CD4-positive, alpha-beta T cell treated with Interferon alpha-2 for 1 hour (primary cell): ENCODE measurements at regions not wholly inside any gene's neighbourhood (a gene's known extent, or its start where the extent isn't known, plus 50 kb on each side); places are given as distances from the start of the nearest gene placed in this dataset.
A peak's percentile ranks its signal among the peaks of the same experiment; 100 is the strongest.

Experiments
- DNase-seq, 2 donors: peaks; one replicate each; pipeline ENCODE4 v3.0.0-alpha.2; 2020 to 2022

DNA sequence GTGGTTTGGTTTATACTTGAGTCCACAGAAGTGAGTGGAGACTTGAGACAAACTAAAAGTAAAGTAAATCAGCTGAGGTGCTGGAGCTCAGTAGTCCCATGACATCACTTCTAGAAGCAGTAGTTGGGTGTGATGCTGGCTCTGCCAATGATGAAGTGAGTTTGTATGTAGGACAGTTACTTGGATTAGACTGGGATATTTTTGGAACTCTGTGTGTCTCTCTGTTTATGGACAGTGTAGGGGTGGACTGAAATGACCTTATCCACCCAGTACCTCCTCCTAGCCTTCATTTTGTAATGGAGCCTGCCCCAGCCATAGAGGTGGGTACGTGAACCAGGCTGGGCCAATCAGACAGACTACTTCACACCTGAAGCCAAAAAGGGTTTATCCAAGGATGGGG is 52.2 kb downstream of the POLR1D start:
- no peak for DNase-seq

DNA sequence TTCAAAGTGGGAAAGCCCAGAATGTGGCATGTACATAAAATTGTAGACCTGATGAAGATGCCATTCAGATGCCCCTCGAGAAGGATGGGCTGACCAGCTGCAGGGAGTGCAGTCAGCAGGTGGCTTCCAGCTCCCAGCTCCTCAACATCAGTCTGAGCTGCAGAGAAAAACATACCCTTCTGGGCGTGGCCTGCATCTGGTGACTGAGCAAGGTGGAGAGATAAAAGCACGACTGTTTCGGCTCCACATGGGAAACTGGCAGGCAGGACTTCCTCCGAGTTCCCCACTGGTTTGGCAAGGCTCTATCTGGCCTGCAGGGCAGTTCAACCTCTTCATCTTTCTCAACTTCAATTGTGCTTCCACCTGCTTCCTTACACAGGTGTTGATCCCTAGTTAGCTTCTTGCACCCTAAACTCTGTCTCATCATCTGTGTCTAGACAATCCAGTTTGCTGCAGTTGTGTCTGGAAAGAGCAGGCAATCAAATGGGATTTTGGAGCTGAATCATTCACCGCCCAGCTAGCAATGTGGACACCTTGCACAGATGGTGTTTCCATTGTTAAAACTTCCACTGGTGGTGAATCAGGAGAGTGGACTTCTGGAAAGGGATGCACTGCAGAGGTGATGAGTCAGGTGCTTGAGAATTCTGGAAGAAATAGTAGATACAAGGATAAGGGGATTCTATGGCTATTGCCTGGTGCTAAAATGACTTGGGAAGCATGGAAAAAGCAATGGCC is 56.8 kb downstream of the POLR1D start:
- no peak for DNase-seq

DNA sequence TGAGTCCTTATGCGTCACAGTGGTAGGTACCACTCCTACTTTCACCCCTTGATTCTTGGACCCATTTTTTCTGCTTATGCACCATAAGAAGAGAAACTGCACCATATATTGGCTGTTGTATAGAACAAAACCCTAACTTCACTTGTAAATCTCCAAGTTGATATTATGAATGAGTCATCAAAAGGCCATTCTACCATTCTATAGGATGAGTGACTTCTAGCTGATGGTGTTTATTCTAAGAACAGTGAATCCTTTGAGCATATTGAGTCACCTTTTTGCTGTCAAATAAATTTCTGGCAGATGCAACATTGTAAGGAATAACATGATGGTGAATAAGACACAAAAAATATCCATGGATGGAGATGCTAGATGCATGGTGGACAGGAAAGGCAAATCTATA is 57.7 kb downstream of the POLR1D start:
- DNase-seq: no peak

DNA sequence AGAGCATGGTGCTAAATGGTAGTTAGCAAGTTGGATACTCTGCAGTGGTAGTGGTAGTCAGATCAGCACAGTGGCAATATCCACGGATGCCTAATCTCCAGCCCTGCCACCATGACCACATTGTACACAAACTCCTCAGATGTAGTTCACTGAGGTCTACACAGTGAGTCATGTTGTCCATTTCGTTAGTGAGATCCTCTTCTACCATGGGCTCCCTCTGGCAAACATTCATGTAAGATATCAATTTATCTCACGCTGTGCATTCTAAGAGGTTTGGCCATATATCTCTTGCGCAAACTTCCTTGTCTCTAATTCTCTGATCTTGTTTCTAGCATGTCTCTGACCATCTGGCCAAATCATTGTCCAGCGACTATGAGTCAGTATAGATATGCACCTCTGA is 58.2 kb downstream of the POLR1D start:
- no peak for DNase-seq

DNA sequence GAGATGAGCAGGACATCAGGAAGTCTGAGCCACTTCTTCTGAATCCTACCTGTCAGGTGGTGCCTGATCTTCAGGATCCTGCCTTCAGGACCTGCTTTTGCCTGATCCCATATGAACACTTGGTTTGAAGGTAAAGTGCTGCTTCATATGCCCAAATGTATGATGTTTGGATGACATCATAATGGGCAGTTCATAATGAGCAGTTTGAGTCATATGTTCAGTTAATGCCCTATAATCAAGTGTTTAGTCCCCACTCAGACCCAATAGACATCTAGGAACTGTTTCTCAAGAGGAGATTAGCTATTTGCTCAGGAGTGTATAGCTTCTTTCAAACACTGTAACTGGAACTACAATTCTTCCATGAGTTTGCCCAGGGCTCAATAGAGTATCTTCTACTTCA is 58.8 kb downstream of the POLR1D start:
- no peak for DNase-seq

DNA sequence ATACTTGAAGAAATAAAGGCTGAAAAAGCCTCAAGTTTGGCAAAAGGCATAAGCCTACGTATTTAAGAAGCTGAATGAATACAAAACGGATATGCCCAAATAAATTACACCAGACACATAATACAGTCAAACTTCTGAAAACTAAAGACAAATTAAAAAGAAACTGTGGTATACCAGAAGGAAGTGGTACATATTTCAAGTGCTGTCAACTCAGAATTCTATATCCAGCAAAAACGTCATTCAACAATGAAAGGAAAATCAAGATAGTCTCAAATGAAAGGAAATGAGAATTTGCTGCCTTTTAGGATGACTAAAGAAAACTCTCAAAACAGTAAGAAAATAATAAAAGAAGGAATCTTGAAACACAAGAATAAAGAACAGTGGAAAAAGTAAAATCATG is 69.5 kb downstream of the POLR1D start:
- DNase-seq: no peak

DNA sequence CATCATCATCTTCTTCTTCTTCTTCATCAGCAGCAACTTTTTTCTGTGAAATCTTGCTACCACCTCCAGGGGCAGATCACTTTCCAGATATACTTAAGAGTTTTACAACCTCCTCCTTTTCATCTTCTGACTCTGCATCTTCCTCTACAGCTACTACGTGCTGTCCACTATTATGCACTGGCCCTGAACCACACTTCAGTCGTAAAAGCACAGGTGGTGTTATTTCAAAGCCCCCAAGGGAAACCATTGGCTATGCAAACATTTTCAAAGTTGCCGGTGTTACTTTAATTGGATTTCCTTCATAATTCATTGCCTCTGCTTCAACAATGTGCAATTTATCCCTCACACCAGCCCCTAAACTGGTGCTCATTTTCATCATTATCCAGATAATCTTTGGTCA is 75.0 kb downstream of the POLR1D start:
- no peak for DNase-seq

DNA sequence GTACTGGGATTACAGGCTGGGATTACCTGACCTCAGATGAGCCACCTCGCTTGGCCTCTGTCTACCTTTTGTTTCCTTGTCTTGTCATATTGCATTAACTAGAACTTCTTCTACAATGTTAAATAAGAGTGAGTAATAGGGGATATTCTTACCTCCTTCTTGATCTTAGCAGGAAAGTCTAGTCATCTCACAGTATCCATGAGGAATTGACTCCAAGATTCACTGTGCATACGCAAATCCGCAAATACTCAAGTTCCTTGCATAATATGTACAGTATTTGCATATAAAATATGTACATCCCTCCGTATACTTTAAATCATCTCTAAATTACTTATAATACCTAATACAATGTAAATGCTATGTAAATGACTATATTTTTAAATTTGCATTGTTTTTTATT is 78.3 kb downstream of the POLR1D start:
- DNase-seq: no peak

DNA sequence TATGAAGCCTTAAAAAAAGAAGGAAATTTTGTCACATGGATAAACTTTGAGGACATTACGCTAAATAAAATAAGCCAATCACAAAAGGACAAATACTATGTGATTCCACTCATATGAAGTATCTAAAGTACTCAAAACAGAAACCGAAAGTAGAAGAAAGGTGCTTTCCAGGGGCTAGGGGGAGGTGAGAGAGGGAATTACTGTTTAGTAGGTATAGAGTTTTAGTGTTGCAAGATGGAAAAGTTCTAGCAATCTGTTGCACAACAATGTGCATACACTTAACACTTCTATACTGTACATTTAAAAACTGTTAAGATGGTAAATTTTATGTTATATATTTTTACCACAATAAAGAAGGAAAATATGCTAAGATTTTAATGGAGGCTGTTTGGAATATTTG is 83.0 kb downstream of the POLR1D start:
- peak in 1 of 2 donors; percentile 36 for DNase-seq

DNA sequence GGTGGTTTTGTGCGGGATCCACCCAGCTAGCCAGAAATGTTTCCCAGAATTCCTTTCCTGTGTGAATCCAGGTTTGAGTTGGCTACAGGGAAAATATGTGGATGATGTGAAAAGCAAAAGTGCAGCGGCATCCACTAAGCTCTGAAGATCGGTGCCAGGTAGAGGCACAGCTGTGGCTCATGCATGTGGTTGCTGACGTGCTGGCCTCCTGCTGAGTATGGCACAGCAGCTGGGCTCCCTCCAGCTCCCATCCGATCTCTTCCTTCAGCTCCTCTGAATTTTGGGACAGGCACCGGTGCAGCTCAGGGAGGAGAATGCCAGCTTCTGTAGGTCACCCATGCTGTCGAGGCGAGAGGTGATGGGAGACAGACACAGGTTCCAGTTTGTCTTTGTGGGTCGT is 84.0 kb upstream of the GSX1 start:
- DNase-seq: no peak

DNA sequence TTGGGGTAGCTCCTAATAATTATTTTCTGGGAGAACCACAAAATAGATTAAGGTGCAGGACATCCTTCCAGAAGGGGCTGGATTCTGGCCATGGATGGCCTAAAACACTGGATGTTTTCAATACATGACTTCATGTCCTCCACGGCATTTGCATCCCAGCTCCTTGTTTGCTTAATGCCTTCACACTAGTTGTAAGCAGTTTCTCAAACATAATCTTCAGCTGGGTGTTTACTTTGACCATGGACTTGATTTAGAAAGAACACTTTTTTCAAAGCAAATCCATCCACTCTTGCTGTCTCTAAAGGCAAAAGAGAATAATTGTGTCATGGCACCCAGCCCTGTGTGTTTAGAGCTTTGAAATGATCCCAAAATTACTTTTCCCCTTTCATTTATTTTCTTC is 82.5 kb upstream of the GSX1 start:
- no peak for DNase-seq

DNA sequence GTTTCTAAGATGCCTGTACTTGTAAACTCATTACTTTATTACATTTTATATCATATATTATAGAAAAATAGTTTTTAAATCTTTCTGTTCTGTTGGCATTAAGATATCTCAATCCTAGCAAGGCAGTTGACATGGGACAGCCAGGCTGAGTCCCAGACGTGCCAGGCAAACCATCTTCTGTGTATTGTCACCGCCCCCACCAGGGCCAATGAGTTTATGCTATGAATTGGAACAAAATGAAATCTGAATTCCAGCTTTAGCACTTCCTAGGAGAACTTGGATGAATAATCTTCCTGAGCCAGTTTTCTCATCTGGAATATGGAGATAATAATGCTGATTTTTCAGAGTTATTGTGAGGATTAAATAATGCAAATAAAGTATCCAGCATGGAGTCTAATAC is 79.9 kb upstream of the GSX1 start:
- peak; percentile 6 to 39 for DNase-seq

DNA sequence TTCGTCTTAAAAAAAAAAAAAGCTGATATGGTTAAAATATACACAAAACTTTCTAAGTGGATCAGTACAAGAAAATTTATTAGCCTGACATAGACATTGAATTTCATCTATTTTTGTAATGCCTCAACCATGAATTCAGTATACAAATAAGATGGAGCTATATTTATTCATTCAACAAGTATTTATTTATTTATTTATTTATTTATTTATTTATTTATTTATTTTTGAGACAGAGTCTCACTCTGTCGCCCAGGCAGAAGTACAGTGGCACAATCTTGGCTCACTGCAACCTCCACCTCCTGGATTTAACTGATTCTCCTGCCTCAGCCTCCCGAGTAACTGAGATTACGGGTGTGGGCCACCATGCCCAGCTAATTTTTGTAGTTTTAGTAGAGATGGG is 78.5 kb upstream of the GSX1 start:
- no peak for DNase-seq

DNA sequence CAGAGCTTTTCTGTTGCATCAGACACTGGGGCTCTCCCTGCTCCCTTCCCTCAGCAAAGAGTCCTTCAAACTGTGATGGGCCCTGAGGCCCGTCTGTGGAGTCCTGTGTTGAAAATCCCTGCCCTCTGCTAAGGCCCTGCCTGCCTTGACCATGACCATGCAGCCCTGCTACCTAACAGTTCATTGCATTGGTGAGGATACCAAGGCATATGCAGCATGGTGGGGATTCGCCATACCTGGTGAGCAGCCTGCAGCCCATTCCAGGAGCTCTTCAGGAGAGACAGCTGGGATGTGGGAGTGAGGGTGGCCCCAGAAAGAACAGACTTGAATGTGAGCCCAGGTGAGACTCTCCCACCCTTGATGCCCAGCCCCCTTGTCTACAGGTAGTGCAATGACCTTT is 70.6 kb upstream of the GSX1 start:
- DNase-seq: no peak

DNA sequence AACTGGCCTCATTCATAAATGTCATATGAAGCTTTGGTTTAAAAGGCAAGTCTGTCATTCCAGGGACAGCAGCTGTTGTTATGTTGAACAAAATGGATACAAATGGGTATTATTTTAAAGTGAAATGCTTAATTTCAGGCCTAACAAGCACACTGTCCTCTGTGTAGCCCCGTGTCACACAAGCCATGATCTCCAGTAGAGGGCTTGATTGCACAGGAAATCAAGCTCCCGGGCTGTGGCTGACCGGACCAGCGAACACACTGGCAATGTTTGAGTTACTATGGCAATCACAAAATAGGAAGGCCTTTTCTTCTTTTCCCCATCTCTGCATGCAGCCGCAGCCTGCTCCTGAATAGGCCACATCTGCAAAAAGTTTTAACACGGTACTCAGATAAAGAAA is 64.0 kb upstream of the GSX1 start:
- no peak for DNase-seq

DNA sequence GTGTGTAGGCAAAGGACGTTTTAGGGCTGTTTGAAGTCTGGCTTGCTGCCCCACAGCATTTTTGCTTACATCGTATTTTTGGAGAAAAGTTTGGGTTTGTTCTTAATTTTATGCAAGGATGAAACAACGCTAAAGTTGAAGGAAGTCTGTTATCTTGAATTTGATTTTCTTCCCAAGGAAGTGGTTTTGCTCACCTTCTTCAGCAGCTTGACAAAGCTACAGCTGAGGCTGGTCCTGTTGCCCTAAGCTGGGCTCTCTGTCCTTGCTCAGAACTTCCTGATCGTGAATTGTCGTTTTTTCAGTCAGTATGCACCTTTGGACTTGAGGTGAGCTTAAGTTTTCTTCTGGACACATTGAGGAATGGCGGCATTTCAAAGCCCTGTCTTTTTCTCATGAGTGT is 62.1 kb upstream of the GSX1 start:
- DNase-seq: no peak
